IPS DF 19.7 (cell line): ENCODE measurements at regions not wholly inside any gene's neighbourhood (a gene's known extent, or its start where the extent isn't known, plus 50 kb on each side); places are given as distances from the start of the nearest gene placed in this dataset.
"Not testable (repeated sequence)": the region's sequence is repeated elsewhere in the genome, so short reads cannot be mapped to it uniquely, and the experiment has no call there.

Experiments used
- DNase-seq: peaks from one replicate; pipeline ENCODE4 v3.0.0-alpha.2; 2013; ENCODE audit warnings: low read depth, low spot score

GRCh38 chr2:195181059-195181705, 475.8 kb upstream of the SLC39A10 start:
- DNase-seq: no peak

GRCh38 chr2:195168369-195168768, 488.7 kb upstream of the SLC39A10 start:
- DNase-seq: no peak

GRCh38 chr2:195164930-195165329, 492.1 kb upstream of the SLC39A10 start:
- DNase-seq: no peak

GRCh38 chr2:195162918-195163317, 494.1 kb upstream of the SLC39A10 start:
- DNase-seq: no peak

GRCh38 chr2:195162194-195162593, 494.8 kb upstream of the SLC39A10 start:
- DNase-seq: no peak

- DNase-seq: no peak
Observed at GRCh38 chr2:195160963-195161362, 496.1 kb upstream of the SLC39A10 start.

GRCh38 chr2:195151711-195152110, 505.3 kb upstream of the SLC39A10 start:
- no peak for DNase-seq

- no peak for DNase-seq
Observed at GRCh38 chr2:195150819-195151218, 506.2 kb upstream of the SLC39A10 start.

GRCh38 chr2:195148004-195148403, 509.0 kb upstream of the SLC39A10 start:
- DNase-seq: no peak

- no peak for DNase-seq
Observed at GRCh38 chr2:195146761-195147541, 510.1 kb upstream of the SLC39A10 start.

GRCh38 chr2:195138435-195138834, 518.6 kb upstream of the SLC39A10 start:
- no peak for DNase-seq

- DNase-seq: not testable (repeated sequence)
Observed at GRCh38 chr2:195125889-195126288, 531.1 kb upstream of the SLC39A10 start.

GRCh38 chr2:195124391-195125079, 532.5 kb upstream of the SLC39A10 start:
- DNase-seq: no peak

- no peak for DNase-seq
Observed at GRCh38 chr2:195122653-195123052, 534.4 kb upstream of the SLC39A10 start.

GRCh38 chr2:195121341-195121740, 535.7 kb upstream of the SLC39A10 start:
- no peak for DNase-seq

- no peak for DNase-seq
Observed at GRCh38 chr2:195119231-195119630, 537.8 kb upstream of the SLC39A10 start.

- no peak for DNase-seq
Observed at GRCh38 chr2:195118276-195118675, 538.8 kb upstream of the SLC39A10 start.

- no peak for DNase-seq
Observed at GRCh38 chr2:195117011-195117410, 540.0 kb upstream of the SLC39A10 start.

GRCh38 chr2:195115738-195116137, 541.3 kb upstream of the SLC39A10 start:
- no peak for DNase-seq

GRCh38 chr2:195108182-195108581, 548.8 kb upstream of the SLC39A10 start:
- no peak for DNase-seq

- DNase-seq: no peak
Observed at GRCh38 chr2:195106681-195107380, 550.2 kb upstream of the SLC39A10 start.

- DNase-seq: no peak
Observed at GRCh38 chr2:195105581-195105980, 551.4 kb upstream of the SLC39A10 start.
